GM23338 (cell line): ENCODE measurements at regions not wholly inside any gene's neighbourhood (a gene's known extent, or its start where the extent isn't known, plus 50 kb on each side); places are given as distances from the start of the nearest gene placed in this dataset.

Source experiments
- CREB1 ChIP-seq: fragments of 250-450 bp; sonication (Bioruptor Pico); IDR thresholded peaks from 2 replicates; pipeline ENCODE4 v1.5.0; 2020; ENCODE audit warnings: low read depth, mild to moderate bottlenecking, moderate library complexity
- EZH2 ChIP-seq: fragments of 200-600 bp; sonication (generic); IDR thresholded peaks from one replicate; pipeline ENCODE4 v1.8.0; 2017; ENCODE audit warnings: antibody characterized with exemption, mild to moderate bottlenecking, low read depth; ENCODE audit not compliant: unreplicated experiment
- EZH2phosphoT487 ChIP-seq: fragments of 200-600 bp; sonication (generic); IDR thresholded peaks from one replicate; pipeline ENCODE4 v1.8.1; 2018; ENCODE audit warnings: antibody characterized with exemption; ENCODE audit not compliant: unreplicated experiment
- JUNB ChIP-seq: IDR thresholded peaks from one replicate; pipeline ENCODE4 v1.6.1; 2016; ENCODE audit warnings: antibody characterized with exemption; ENCODE audit not compliant: unreplicated experiment
- NANOG ChIP-seq: IDR thresholded peaks from 2 replicates; pipeline ENCODE4 v1.6.1; 2016; ENCODE audit warnings: antibody characterized with exemption, borderline replicate concordance
- POLR2AphosphoS5 ChIP-seq: IDR thresholded peaks from 2 replicates; pipeline ENCODE4 v1.6.1; 2016; ENCODE audit warnings: antibody characterized with exemption, low read depth
- TF ChIP-seq, protein P1 (sequence below), 2 experiments: fragments of 200-600 bp in 1 of 2; sonication (generic) in 1 of 2; conservative IDR thresholded peaks; 2 replicates each; pipeline versions ENCODE4 v1.5.1 to v1.6.1; 2016 to 2017; ENCODE audit warnings: antibody characterized with exemption in 2 of 2, low read depth in 2 of 2, mild to moderate bottlenecking in 2 of 2, moderate library complexity in 1 of 2
- TF ChIP-seq, protein P2 (sequence below): IDR thresholded peaks from one replicate; pipeline ENCODE4 v1.6.1; 2018; ENCODE audit warnings: antibody characterized with exemption; ENCODE audit not compliant: unreplicated experiment
- TF ChIP-seq, protein P3 (sequence below): IDR thresholded peaks from 2 replicates; pipeline ENCODE4 v1.6.1; 2016; ENCODE audit warnings: antibody characterized with exemption

DNA sequence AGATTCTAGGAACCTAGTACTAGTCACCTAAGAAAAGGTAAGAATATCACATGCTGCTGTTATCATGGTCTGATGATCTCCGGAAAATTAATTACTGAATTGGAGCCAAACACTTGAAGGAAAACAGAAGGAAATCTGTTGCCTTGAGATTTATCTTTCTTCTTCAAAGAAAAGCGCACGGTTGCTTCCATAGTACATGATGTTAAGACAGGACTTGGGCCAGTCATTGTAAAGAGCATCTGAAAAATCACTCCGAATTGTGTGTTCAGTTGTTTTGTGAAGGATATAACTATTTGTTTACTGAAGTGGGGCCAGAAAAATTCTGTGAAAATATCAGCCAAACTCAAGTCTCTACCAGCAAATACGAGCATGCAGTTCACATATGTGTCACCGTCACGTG, 134.9 kb upstream of the FOXN3 start:
- TF ChIP-seq EZH2 (no peak), EZH2phosphoT487 (no peak), CREB1 (CRISPR knock-in tag) (no peak), POLR2AphosphoS5 (no peak), JUNB (no peak), NANOG (no peak)
- TF ChIP-seq, protein P1, sequence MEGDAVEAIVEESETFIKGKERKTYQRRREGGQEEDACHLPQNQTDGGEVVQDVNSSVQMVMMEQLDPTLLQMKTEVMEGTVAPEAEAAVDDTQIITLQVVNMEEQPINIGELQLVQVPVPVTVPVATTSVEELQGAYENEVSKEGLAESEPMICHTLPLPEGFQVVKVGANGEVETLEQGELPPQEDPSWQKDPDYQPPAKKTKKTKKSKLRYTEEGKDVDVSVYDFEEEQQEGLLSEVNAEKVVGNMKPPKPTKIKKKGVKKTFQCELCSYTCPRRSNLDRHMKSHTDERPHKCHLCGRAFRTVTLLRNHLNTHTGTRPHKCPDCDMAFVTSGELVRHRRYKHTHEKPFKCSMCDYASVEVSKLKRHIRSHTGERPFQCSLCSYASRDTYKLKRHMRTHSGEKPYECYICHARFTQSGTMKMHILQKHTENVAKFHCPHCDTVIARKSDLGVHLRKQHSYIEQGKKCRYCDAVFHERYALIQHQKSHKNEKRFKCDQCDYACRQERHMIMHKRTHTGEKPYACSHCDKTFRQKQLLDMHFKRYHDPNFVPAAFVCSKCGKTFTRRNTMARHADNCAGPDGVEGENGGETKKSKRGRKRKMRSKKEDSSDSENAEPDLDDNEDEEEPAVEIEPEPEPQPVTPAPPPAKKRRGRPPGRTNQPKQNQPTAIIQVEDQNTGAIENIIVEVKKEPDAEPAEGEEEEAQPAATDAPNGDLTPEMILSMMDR (conservative IDR thresholded peaks at IDR 0.05; ENCODE audit: low read depth in 2 of 2), result no peak
- TF ChIP-seq, protein P2, sequence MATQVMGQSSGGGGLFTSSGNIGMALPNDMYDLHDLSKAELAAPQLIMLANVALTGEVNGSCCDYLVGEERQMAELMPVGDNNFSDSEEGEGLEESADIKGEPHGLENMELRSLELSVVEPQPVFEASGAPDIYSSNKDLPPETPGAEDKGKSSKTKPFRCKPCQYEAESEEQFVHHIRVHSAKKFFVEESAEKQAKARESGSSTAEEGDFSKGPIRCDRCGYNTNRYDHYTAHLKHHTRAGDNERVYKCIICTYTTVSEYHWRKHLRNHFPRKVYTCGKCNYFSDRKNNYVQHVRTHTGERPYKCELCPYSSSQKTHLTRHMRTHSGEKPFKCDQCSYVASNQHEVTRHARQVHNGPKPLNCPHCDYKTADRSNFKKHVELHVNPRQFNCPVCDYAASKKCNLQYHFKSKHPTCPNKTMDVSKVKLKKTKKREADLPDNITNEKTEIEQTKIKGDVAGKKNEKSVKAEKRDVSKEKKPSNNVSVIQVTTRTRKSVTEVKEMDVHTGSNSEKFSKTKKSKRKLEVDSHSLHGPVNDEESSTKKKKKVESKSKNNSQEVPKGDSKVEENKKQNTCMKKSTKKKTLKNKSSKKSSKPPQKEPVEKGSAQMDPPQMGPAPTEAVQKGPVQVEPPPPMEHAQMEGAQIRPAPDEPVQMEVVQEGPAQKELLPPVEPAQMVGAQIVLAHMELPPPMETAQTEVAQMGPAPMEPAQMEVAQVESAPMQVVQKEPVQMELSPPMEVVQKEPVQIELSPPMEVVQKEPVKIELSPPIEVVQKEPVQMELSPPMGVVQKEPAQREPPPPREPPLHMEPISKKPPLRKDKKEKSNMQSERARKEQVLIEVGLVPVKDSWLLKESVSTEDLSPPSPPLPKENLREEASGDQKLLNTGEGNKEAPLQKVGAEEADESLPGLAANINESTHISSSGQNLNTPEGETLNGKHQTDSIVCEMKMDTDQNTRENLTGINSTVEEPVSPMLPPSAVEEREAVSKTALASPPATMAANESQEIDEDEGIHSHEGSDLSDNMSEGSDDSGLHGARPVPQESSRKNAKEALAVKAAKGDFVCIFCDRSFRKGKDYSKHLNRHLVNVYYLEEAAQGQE, result no peak
- TF ChIP-seq, protein P3, sequence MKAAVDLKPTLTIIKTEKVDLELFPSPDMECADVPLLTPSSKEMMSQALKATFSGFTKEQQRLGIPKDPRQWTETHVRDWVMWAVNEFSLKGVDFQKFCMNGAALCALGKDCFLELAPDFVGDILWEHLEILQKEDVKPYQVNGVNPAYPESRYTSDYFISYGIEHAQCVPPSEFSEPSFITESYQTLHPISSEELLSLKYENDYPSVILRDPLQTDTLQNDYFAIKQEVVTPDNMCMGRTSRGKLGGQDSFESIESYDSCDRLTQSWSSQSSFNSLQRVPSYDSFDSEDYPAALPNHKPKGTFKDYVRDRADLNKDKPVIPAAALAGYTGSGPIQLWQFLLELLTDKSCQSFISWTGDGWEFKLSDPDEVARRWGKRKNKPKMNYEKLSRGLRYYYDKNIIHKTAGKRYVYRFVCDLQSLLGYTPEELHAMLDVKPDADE, result no peak
